ENCODE measurements at regions not wholly inside any gene's neighbourhood (a gene's known extent, or its start where the extent isn't known, plus 50 kb on each side); places are given as distances from the start of the nearest gene placed in this dataset.

- TF ChIP-seq KDM1A (IDR thresholded peaks at IDR 0.05; ENCODE audit: borderline replicate concordance), result no peak
- TF ChIP-seq, protein P1, sequence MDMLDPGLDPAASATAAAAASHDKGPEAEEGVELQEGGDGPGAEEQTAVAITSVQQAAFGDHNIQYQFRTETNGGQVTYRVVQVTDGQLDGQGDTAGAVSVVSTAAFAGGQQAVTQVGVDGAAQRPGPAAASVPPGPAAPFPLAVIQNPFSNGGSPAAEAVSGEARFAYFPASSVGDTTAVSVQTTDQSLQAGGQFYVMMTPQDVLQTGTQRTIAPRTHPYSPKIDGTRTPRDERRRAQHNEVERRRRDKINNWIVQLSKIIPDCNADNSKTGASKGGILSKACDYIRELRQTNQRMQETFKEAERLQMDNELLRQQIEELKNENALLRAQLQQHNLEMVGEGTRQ (IDR thresholded peaks at IDR 0.05; ENCODE audit: borderline replicate concordance, low read depth, low read length), result no peak
- TF ChIP-seq SREBF1 (IDR thresholded peaks at IDR 0.05; ENCODE audit: low read length), result no peak
- no peak for TF ChIP-seq TAF1 (IDR thresholded peaks at IDR 0.05; ENCODE audit: borderline replicate concordance, low read depth, low read length)
- TF ChIP-seq EGR1 (IDR thresholded peaks at IDR 0.05; ENCODE audit: borderline replicate concordance in 1 of 2, low read depth in 2 of 2, low read length in 2 of 2), result no peak
- TF ChIP-seq, protein P2, sequence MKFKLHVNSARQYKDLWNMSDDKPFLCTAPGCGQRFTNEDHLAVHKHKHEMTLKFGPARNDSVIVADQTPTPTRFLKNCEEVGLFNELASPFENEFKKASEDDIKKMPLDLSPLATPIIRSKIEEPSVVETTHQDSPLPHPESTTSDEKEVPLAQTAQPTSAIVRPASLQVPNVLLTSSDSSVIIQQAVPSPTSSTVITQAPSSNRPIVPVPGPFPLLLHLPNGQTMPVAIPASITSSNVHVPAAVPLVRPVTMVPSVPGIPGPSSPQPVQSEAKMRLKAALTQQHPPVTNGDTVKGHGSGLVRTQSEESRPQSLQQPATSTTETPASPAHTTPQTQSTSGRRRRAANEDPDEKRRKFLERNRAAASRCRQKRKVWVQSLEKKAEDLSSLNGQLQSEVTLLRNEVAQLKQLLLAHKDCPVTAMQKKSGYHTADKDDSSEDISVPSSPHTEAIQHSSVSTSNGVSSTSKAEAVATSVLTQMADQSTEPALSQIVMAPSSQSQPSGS (IDR thresholded peaks at IDR 0.05; ENCODE audit: low read length), result no peak
- no peak for TF ChIP-seq GATAD2B (conservative IDR thresholded peaks at IDR 0.05; ENCODE audit: low read depth)
- no peak for TF ChIP-seq REST (IDR thresholded peaks at IDR 0.05; ENCODE audit: low read depth, low read length)
Observed at GRCh38 chr5:168121138-168121494, 170.3 kb upstream of the WWC1 start.

Data from GM12878 (cell line).